Osteoblast (primary cell): ENCODE measurements at regions not wholly inside any gene's neighbourhood (a gene's known extent, or its start where the extent isn't known, plus 50 kb on each side); places are given as distances from the start of the nearest gene placed in this dataset.

Experiments
- DNase-seq: peaks from one replicate; pipeline ENCODE4 v3.0.0; 2011; ENCODE audit warnings: low spot score, mixed read lengths; ENCODE audit not compliant: insufficient read length; ENCODE audit errors: missing footprints
- H2AFZ ChIP-seq: 2 replicates; pipeline ENCODE4 v1.6.0; 2011; ENCODE audit warnings: mild to moderate bottlenecking, low read length
- H3K27ac ChIP-seq: 2 replicates; pipeline ENCODE4 v1.5.1; 2011; ENCODE audit warnings: mild to moderate bottlenecking, low read depth, low read length, moderate library complexity
- H3K27me3 ChIP-seq: 2 replicates; pipeline ENCODE4 v1.6.0; 2012; ENCODE audit warnings: mild to moderate bottlenecking, control low read depth, inconsistent platforms, low read length, moderate library complexity; ENCODE audit not compliant: insufficient read depth
- H3K36me3 ChIP-seq: 2 replicates; pipeline ENCODE4 v1.5.1; 2011; ENCODE audit warnings: mild to moderate bottlenecking, low read length, control low read depth, moderate library complexity; ENCODE audit not compliant: insufficient read depth
- H3K4me1 ChIP-seq: 2 replicates; pipeline ENCODE4 v1.5.1; 2011; ENCODE audit warnings: mild to moderate bottlenecking, low read length, control low read depth, moderate library complexity; ENCODE audit not compliant: insufficient read depth
- H3K4me2 ChIP-seq: 2 replicates; pipeline ENCODE4 v1.6.0; 2011; ENCODE audit warnings: mild to moderate bottlenecking, low read length; ENCODE audit not compliant: insufficient read depth
- H3K4me3 ChIP-seq: fragments of 200-600 bp; sonication (generic); 3 replicates; pipeline ENCODE4 v1.5.1; 2012; ENCODE audit warnings: mild to moderate bottlenecking, low read length, inconsistent platforms; ENCODE audit not compliant: insufficient read depth
- H3K79me2 ChIP-seq: 2 replicates; pipeline ENCODE4 v1.6.0; 2012; ENCODE audit warnings: mild to moderate bottlenecking, low read length, control low read depth, inconsistent platforms; ENCODE audit not compliant: insufficient read depth
- H3K9me3 ChIP-seq: 2 replicates; pipeline ENCODE4 v1.5.1; 2011; ENCODE audit warnings: low read depth, low read length, control low read depth
- H4K20me1 ChIP-seq: 2 replicates; pipeline ENCODE4 v1.6.0; 2012; ENCODE audit warnings: mild to moderate bottlenecking, low read length, control low read depth; ENCODE audit not compliant: insufficient read depth
- CTCF ChIP-seq: IDR thresholded peaks from 2 replicates; pipeline ENCODE4 v1.5.1; 2011; ENCODE audit warnings: mild to moderate bottlenecking, low read depth, low read length, moderate library complexity; ENCODE audit errors: extremely low read depth

GRCh38 chr5:104353371-104353770, 790.8 kb upstream of the NUDT12 start:
- Histone ChIP-seq H3K4me1 (no peaks in the 10 kb centered on the region), H2AFZ (no peak overlapping the region), H3K36me3 (no peaks in the 10 kb centered on the region), H3K79me2 (no peaks in the 10 kb centered on the region), H3K4me2 (no peak overlapping the region), H3K27ac (no peak overlapping the region), H3K4me3 (no peak overlapping the region), H3K9me3 (no peaks in the 10 kb centered on the region), H4K20me1 (no peaks in the 10 kb centered on the region), H3K27me3 (no peaks in the 10 kb centered on the region)
- no peak for DNase-seq
- TF ChIP-seq CTCF: no peak

GRCh38 chr5:104352954-104353353, 790.4 kb upstream of the NUDT12 start:
- H3K27ac ChIP-seq: no peak overlapping the region
- H4K20me1 ChIP-seq: no peaks in the 10 kb centered on the region
- H3K79me2 ChIP-seq: no peaks in the 10 kb centered on the region
- no peaks in the 10 kb centered on the region for H3K4me1 ChIP-seq
- H3K4me2 ChIP-seq: no peak overlapping the region
- no peaks in the 10 kb centered on the region for H3K9me3 ChIP-seq
- H3K27me3 ChIP-seq: no peaks in the 10 kb centered on the region
- no peak overlapping the region for H2AFZ ChIP-seq
- DNase-seq: no peak
- no peak for TF ChIP-seq CTCF
- no peaks in the 10 kb centered on the region for H3K36me3 ChIP-seq
- no peak overlapping the region for H3K4me3 ChIP-seq

- no peak for DNase-seq
- H3K27me3 ChIP-seq: no peaks in the 10 kb centered on the region
- no peak overlapping the region for H2AFZ ChIP-seq
- H3K4me2 ChIP-seq: no peak overlapping the region
- peaks cover 14% of the 10 kb centered on the region for H3K4me1 ChIP-seq
- no peaks in the 10 kb centered on the region for H4K20me1 ChIP-seq
- no peak overlapping the region for H3K4me3 ChIP-seq
- no peaks in the 10 kb centered on the region for H3K79me2 ChIP-seq
- peak; percentile 47 for TF ChIP-seq CTCF
- no peaks in the 10 kb centered on the region for H3K9me3 ChIP-seq
- no peaks in the 10 kb centered on the region for H3K36me3 ChIP-seq
- H3K27ac ChIP-seq: no peak overlapping the region
Measured at GRCh38 chr5:104347119-104347708, 784.6 kb upstream of the NUDT12 start.

- Histone ChIP-seq H3K4me1 (peaks cover 14% of the 10 kb centered on the region), H3K4me2 (peak overlapping the region; percentile 89), H3K36me3 (no peaks in the 10 kb centered on the region), H3K79me2 (no peaks in the 10 kb centered on the region), H3K9me3 (no peaks in the 10 kb centered on the region), H3K27ac (peak overlapping the region; percentile 93), H3K27me3 (no peaks in the 10 kb centered on the region), H2AFZ (peak overlapping the region; percentile 81), H4K20me1 (no peaks in the 10 kb centered on the region), H3K4me3 (peak overlapping the region; percentile 65)
- DNase-seq: no peak
- no peak for TF ChIP-seq CTCF
Measured at GRCh38 chr5:104345222-104346016, 782.8 kb upstream of the NUDT12 start.
